Astrocyte of the spinal cord (primary cell): ENCODE measurements at regions not wholly inside any gene's neighbourhood (a gene's known extent, or its start where the extent isn't known, plus 50 kb on each side); places are given as distances from the start of the nearest gene placed in this dataset.

Experiments
- DNase-seq: peaks from one replicate; pipeline ENCODE4 v3.0.0; 2011; ENCODE audit warnings: low read depth, low spot score
- H3K4me3 ChIP-seq: 2 replicates; pipeline ENCODE4 v1.5.1; 2011; ENCODE audit warnings: low read depth, mild to moderate bottlenecking, low read length, moderate library complexity
- in situ Hi-C: cut with HindIII; loops from 2 replicates; pipeline ENCODE4 v1.10.0; 2017; ENCODE audit warnings: low sequenced_read_pairs
- TF ChIP-seq, protein P1 (sequence below): IDR thresholded peaks from 2 replicates; pipeline ENCODE4 v1.5.1; 2012; ENCODE audit warnings: low read depth, mild to moderate bottlenecking, low read length, inconsistent platforms

DNA sequence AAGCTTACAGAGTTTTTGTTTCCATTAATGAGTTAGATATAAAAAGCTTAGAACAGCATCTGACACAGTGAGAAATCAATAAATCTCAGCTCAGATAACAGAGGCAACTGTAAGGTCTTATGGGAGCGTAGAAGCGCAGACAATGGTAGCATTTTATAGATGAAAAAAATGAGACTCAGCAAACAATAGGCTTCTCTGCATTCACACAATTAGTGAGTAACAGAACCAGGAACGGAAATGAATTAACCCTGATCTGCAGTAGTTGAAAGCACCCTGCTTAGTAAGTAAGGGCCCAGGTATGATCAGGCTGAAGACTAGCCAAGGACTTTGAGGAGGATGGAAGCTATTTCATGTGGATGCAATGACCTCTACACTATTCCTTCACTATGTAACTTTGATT is 147.2 kb upstream of the EYA4 start:
- in situ Hi-C loops, result no loop called here
- TF ChIP-seq, protein P1, sequence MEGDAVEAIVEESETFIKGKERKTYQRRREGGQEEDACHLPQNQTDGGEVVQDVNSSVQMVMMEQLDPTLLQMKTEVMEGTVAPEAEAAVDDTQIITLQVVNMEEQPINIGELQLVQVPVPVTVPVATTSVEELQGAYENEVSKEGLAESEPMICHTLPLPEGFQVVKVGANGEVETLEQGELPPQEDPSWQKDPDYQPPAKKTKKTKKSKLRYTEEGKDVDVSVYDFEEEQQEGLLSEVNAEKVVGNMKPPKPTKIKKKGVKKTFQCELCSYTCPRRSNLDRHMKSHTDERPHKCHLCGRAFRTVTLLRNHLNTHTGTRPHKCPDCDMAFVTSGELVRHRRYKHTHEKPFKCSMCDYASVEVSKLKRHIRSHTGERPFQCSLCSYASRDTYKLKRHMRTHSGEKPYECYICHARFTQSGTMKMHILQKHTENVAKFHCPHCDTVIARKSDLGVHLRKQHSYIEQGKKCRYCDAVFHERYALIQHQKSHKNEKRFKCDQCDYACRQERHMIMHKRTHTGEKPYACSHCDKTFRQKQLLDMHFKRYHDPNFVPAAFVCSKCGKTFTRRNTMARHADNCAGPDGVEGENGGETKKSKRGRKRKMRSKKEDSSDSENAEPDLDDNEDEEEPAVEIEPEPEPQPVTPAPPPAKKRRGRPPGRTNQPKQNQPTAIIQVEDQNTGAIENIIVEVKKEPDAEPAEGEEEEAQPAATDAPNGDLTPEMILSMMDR, result no peak
- no peak overlapping the region for H3K4me3 ChIP-seq
- DNase-seq, result no peak

DNA sequence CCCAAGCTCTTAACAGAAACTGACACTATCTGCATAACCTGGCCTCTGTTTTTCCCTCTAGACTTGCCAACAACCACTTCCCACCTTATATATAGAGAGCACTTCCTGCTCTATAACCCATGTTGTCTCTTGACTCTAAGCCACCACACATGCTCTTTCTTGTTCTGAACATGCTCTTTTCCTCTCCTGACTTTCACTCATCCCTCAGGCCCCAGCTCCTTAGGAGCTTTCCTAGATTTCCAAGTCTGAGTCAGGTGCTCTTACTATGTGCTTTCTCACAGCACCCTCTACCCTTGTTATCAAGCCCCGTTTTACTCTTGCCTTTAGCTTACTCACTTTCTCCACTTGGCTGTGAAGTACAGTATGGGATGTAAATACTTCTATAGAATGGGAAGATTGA is 143.9 kb upstream of the EYA4 start:
- TF ChIP-seq, protein P1, result no peak
- DNase-seq, result no peak
- H3K4me3 ChIP-seq, result no peak overlapping the region
- in situ Hi-C loops, result no loop called here

DNA sequence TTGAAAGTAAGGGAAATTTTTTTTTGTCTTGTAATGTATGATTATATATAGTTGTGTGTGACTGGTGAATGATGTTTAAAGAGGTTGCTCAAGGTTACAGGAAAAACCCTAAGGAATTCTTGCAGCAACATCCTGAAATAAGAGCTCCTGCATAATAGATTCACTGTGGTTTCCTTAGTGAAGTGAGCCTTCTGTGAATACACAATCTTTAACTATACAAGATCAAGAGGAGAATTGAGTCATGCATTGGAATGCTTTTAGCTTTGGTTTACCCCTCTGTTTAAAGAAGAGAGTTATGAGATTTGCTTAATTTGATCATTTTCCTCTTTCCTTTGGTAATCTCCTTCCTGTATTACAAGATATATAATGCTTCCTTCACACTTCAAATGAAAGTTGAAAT is 141.6 kb upstream of the EYA4 start:
- H3K4me3 ChIP-seq, result no peak overlapping the region
- DNase-seq, result peak; percentile 93
- TF ChIP-seq, protein P1, result no peak
- in situ Hi-C loops, result no loop called here

DNA sequence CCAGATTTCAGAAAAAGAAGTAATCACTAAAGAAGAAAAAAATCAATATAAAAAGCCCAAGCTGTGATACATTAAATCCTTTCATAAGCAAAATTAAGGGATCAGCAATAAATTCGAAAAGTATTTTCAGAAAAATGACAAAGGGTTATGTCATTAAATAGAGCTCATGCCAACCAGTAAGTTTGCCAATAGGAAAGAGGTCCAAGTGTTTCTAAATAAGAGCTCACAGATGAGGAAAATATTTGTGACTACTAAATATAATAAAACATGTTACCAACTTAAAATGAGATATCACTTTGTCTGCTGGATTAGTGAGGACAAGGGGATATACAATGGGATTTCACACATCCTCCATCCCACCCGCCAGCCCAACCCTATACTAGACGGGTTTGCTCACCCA is 140.3 kb upstream of the EYA4 start:
- TF ChIP-seq, protein P1, result no peak
- in situ Hi-C loops, result no loop called here
- no peak for DNase-seq

DNA sequence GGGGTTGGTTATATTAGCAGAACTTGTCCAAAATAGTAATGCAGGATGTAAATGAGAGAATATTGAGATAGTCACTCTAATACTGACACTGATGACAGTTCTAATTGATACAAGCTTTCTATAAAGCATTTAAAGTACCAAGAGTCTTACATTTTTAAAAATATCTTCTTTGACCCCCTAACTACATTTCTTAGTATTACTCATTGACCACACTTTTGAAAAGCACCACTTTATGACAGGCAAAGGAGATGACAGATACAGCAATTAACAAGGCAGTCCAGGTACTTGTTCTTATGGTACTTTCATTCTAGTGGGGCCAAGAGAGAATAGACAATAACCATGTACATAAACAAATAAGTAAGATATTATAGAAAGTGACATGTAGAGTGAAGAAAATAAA is 139.4 kb upstream of the EYA4 start:
- TF ChIP-seq, protein P1, result no peak
- in situ Hi-C loops, result no loop called here
- no peak overlapping the region for H3K4me3 ChIP-seq
- peak; percentile 23 for DNase-seq

More for the DNA sequence above, 140.3 kb upstream of the EYA4 start:
- H3K4me3 ChIP-seq, result no peak overlapping the region

DNA sequence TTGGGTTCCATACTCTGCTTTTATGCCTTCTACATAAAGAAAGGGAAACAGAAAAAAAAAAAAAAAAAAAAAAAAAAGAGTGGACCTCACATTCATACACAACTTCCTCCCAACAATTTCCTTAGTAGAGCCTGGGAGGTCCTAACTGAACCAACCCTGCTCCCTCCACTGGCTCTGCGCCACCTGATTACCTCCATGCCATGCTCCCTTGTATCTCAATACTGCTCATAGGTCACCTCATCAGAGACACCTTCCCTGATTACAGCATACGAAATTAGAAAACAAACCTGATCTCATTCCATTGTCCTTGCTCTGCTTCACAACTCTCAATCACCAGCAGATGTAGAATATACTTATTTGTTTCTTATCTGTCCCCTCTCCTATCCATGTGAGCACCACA is 134.2 kb upstream of the EYA4 start:
- no peak overlapping the region for H3K4me3 ChIP-seq
- TF ChIP-seq, protein P1, result no peak
- in situ Hi-C loops, result no loop called here
- DNase-seq, result no peak

DNA sequence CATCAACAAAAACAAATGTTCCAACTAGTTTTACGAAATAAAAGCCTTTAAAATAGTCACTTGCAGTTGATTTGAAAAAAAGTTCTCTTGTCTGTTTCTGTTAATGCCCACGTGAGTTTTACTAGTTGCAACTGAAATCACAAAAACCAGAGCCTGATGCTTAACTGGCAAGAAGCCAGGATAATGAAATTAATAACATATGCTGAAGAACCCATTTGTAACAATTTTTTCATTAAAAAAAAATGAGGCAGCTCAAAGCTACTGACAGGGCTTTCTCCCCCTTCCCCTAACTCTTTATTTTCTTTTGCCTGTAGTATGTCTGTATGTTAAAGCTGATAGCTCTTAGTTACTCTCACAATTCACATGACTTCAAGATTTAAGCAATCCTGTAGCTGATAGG is 132.7 kb upstream of the EYA4 start:
- in situ Hi-C loops, result no loop called here
- TF ChIP-seq, protein P1, result no peak
- no peak for DNase-seq
- no peak overlapping the region for H3K4me3 ChIP-seq
